Omental fat pad (tissue), 3 donors: ENCODE measurements at regions not wholly inside any gene's neighbourhood (a gene's known extent, or its start where the extent isn't known, plus 50 kb on each side); places are given as distances from the start of the nearest gene placed in this dataset.

ENCODE experiments used
- ATAC-seq: fragments of 150-250 bp; one replicate; pipeline ENCODE4 v1.9.1; 2016; ENCODE audit warnings: mild to moderate bottlenecking, moderate library complexity; ENCODE audit not compliant: low FRiP score
- DNase-seq: peaks from one replicate; pipeline ENCODE4 v3.0.0-alpha.2; 2019; ENCODE audit warnings: low spot score
- TF ChIP-seq, protein P1 (sequence below), 3 donors: fragments of 450-650 bp; IDR thresholded peaks; one replicate each; pipeline ENCODE4 v1.5.1; 2016 to 2017; ENCODE audit warnings: antibody characterized with exemption in 3 of 3, mild to moderate bottlenecking in 3 of 3, moderate library complexity in 2 of 3

DNA sequence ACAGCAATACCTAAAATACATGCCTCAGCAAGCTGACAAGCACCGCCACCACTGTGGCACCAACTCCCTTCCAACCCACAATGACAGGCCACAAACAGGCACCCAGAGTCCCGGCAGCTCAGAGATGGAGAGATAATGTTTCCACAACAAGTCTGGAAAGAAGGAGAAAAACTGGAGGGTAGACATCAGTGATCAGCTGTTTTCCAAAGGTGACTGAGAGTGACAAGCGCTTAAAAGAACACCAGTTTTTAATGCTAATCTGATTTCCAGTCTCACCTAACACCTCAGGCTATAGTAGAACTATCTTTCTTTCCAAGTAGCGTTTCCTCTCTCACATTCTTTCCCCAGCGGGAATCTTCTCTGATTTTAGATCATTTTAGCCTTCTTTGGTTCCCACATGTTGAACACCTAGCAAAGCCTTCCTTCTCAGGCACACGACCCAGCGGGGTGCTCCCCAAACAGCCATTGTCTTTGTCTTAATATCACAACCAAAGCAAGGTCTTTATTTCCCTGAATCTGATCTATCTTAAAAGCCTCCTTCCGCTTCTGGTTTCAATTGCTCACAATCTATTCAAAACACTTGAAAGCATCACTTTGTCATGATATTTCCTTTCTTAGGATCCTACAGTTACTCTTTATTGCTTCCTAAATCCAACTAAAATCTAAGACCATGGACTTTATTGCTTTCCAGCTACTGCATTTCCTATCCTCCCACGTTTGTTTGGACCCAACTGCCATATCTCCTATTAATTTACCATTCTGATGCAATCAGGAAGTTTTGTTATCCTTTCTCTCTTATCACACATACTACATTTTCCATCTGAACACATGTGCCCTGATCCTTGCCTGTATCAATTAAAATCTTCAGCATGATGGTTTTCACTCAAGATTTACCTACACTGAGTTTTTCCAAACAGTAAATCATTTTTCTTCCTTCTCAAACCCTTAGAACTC is 282.7 kb downstream of the ADGB start:
- TF ChIP-seq, protein P1, sequence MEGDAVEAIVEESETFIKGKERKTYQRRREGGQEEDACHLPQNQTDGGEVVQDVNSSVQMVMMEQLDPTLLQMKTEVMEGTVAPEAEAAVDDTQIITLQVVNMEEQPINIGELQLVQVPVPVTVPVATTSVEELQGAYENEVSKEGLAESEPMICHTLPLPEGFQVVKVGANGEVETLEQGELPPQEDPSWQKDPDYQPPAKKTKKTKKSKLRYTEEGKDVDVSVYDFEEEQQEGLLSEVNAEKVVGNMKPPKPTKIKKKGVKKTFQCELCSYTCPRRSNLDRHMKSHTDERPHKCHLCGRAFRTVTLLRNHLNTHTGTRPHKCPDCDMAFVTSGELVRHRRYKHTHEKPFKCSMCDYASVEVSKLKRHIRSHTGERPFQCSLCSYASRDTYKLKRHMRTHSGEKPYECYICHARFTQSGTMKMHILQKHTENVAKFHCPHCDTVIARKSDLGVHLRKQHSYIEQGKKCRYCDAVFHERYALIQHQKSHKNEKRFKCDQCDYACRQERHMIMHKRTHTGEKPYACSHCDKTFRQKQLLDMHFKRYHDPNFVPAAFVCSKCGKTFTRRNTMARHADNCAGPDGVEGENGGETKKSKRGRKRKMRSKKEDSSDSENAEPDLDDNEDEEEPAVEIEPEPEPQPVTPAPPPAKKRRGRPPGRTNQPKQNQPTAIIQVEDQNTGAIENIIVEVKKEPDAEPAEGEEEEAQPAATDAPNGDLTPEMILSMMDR (IDR thresholded peaks at IDR 0.05): no peak
- no peak for DNase-seq
- ATAC-seq: no peak

DNA sequence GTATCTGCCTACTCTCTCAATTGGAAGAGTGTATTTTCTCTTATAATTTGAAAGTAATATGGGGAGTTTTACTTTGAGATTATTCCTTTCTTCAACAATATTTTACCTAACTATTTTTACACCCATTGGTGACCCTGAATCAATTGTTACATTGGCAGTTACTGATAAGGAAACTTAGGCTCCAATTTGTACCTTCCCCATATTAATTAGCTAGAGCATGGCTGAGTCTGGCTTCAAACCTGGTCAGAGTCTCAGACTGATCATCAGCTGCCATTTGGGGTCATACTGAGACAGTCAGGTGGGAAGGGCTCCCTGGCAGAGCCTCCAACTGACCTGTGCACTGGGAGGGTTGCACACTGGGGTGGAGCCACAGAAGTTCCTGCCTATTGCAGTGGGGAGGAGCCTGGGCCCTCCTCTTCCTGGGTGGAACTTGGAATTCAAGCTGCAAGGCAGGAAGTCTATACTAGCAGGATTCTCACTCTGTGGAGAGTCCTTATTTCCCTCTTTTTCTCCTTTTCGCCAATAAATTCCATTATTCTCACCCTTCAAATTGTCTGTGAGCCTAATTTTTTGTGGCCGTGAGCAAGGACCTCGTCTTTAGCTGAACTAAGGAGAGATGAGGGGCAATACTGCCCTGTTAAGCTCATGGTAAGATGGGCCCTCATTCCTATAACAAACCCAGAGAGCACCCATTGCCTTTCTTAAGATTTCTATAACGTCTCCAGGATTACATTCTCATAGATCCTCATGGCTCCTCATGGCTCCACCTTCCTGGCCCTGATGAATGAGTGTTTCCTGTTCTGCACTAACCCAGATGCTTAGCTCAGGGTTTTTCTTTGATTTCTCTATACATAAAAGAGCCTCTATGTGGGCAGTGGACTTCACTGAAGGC is 285.1 kb downstream of the ADGB start:
- ATAC-seq (no peak), DNase-seq (no peak)
- TF ChIP-seq, protein P1 (IDR thresholded peaks at IDR 0.05): no peak

DNA sequence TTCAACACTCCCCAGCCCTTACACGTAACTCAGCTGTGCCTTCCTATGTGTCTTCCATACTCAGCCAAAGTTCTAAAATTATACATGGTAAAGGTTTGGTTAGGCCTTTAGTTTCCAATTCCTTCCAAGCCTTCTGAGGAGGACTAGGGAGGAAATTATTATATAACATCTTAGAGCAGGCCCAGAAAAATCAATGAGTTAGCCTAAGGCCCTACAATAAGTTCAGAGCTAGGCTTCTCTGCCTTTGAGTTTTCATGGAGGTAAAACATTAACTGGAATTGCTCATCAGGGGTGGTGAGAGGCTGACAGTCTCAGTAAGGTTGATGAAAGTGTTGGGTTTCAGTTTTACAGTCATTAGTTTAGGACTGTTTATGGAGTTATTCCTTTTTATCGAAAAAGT is 286.0 kb downstream of the ADGB start:
- no peak for DNase-seq
- no peak for ATAC-seq
- TF ChIP-seq, protein P1 (IDR thresholded peaks at IDR 0.05): no peak

DNA sequence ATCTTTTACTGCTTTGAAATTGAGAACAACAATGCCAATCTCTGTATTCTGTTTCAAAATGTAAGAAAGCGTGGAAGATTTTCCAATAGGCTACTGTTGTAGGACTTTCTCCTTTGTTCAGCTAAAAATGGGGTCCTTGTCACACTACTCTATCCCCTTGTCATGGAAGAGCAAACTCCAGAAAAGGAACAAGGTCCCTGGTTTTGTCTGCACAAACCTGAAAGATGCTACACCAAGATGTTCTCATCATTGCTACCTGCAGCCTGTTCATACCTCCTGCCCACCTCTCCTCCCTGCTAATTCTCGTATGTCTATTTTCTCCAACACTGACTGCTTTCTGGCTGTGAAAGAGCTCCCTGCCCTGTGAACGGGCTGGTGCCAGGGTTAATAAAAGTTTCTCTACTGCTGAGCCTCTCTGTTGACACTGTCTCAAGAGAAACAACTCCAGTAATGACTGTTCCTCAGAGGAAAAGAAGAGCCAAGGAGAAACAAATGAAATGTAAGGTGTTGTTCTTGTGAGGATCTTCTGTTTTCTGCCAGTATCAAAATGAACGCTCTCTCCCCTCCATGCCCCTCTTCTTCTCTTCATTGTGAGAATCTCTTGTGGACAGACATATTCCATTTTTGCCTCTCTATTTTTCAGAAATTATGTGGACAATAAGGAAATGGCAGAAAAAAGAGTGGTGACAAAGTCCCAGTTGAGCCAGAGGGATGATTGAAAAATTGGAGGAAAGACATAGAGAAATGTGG is 287.1 kb downstream of the ADGB start:
- no peak for DNase-seq
- ATAC-seq: no peak
- TF ChIP-seq, protein P1 (IDR thresholded peaks at IDR 0.05): no peak

DNA sequence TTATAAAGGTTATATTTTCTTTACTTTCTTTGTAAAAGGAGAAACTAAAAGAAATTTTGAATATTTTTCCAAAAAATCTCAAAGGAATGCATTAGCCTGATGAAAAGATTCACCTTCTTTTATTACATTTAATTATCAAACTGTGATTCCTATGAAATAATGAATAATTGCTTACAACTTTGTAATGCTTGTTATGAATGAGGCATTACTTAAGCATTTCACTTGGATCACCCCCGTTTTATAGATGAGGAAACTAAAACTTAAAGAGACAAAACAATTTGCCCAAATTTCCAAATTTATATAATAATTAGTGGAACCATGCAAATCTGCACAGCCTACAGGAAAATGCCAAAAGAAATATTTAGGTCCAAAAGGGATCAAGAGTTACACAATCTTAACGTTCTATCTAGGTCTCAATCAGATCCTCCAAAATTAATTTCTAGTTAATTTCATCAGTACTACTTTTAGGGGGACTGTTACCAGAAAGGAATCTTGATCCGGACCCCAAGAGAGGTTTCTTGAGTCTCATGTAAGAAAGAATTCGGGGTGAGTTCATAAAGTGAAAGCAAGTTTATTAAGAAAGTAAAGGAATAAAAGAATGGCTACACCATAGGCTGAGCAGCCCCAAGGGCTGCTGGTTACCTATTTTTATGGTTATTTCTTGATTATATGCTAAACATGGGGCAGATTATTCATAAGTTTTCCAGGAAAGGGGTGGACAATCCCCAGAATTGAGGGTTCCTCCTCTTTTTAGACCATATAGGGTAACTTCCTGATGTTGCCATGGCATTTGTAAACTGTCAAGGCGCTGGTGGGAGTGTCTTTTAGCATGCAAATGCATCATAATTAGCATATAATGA is 288.0 kb downstream of the ADGB start:
- ATAC-seq: no peak
- DNase-seq: no peak
- TF ChIP-seq, protein P1 (IDR thresholded peaks at IDR 0.05): no peak
